K562 (cell line): ENCODE measurements at regions not wholly inside any gene's neighbourhood (a gene's known extent, or its start where the extent isn't known, plus 50 kb on each side); places are given as distances from the start of the nearest gene placed in this dataset.
A peak's percentile ranks its signal among the peaks of the same experiment; 100 is the strongest.
"Not testable (repeated sequence)": the region's sequence is repeated elsewhere in the genome, so short reads cannot be mapped to it uniquely, and the experiment has no call there.

Source experiments
- ATAC-seq: fragments of 200-7000 bp; cut with Tn5 transposase; 3 replicates; pipeline ENCODE4 v1.9.1; 2020; ENCODE audit warnings: moderate library complexity
- BruUV-seq: library from RNA; stranded (reverse); fragments of 400-500 nt; replicated peaks from 2 replicates; lab custom pipeline; 2021; lab: Mats Ljungman, UMichigan
- CTCF ChIA-PET: fragments of 300-600 bp; formaldehyde crosslinking; extraction: SDS; loops from one replicate; lab custom pipeline; 2021; ENCODE audit warnings: low intra/inter-chr PET ratio; lab: Yijun Ruan, JAX
- POLR2A ChIA-PET: fragments of 300-600, 350-650 bp; sonication (Branson Sonifier 250); formaldehyde crosslinking; extraction: SDS; loops from one replicate; lab custom pipeline; 2021; ENCODE audit warnings: antibody characterized with exemption, inconsistent platforms; lab: Yijun Ruan, JAX
- DNase-seq, 4 experiments: peaks; one replicate each; pipeline versions ENCODE4 v3.0.0 to v3.0.0-alpha.2; 2011 to 2018; ENCODE audit warnings: low spot score in 3 of 4, mixed read lengths in 3 of 4; ENCODE audit errors: extremely low read depth in 1 of 4
- FAIRE-seq: peaks from 2 replicates; lab custom pipeline; 2011; peaks lifted over from hg19 to GRCh38; lab: Jason Lieb, UNC
- H2AFZ ChIP-seq: 2 replicates; pipeline ENCODE4 v1.6.0; 2011; ENCODE audit warnings: low read depth, low read length, control low read depth, inconsistent platforms
- H3K27ac ChIP-seq: fragments of 200-600 bp; 3 replicates; pipeline ENCODE4 v1.8.0; 2011; ENCODE audit warnings: low read depth, mild to moderate bottlenecking, control low read depth, inconsistent platforms, low read length, moderate library complexity, mixed read lengths; ENCODE audit errors: extremely low read depth
- H3K27me3 ChIP-seq, 2 experiments: fragments of 300-600 bp in 1 of 2; 2 replicates in 1 of 2; 3 replicates in 1 of 2; pipeline versions ENCODE4 v1.6.0 to v1.8.0; 2011; ENCODE audit warnings: inconsistent platforms in 2 of 2, low read length in 2 of 2, mild to moderate bottlenecking in 1 of 2, mixed read lengths in 1 of 2, moderate library complexity in 1 of 2; ENCODE audit not compliant: control insufficient read depth in 2 of 2, insufficient read depth in 2 of 2
- H3K36me3 ChIP-seq: fragments of 300-600 bp; 3 replicates; pipeline ENCODE4 v1.8.0; 2011; ENCODE audit warnings: mild to moderate bottlenecking, low read length, inconsistent platforms; ENCODE audit not compliant: control insufficient read depth, insufficient read depth
- H3K4me1 ChIP-seq, 2 experiments: fragments of 200-600 bp in 1 of 2; replicated peaks in 1 of 2; 2 replicates in 1 of 2; 3 replicates in 1 of 2; pipeline versions ENCODE4 v1.5.1 to v1.8.0; 2011; ENCODE audit warnings: inconsistent platforms in 2 of 2, low read length in 2 of 2, mild to moderate bottlenecking in 1 of 2, mixed read lengths in 1 of 2, moderate library complexity in 1 of 2; ENCODE audit not compliant: control insufficient read depth in 2 of 2, insufficient read depth in 2 of 2
- H3K4me2 ChIP-seq: 2 replicates; pipeline ENCODE4 v1.6.1; 2011; ENCODE audit warnings: low read length, control low read depth, inconsistent platforms, mixed read lengths; ENCODE audit not compliant: insufficient read depth
- H3K4me3 ChIP-seq: fragments of 200-600 bp; sonication (generic), shearing (Covaris generic); 2 replicates; pipeline ENCODE4 v1.5.1; 2016; ENCODE audit warnings: control low read depth, inconsistent platforms
- H3K79me2 ChIP-seq: fragments of 200-600 bp; 3 replicates; pipeline ENCODE4 v1.8.0; 2011; ENCODE audit warnings: low read length, inconsistent platforms; ENCODE audit not compliant: control insufficient read depth, insufficient read depth
- H3K9ac ChIP-seq, 2 experiments: 2 replicates each; pipeline versions ENCODE4 v1.6.0 to v1.6.1; 2011; ENCODE audit warnings: low read depth in 2 of 2, low read length in 2 of 2, control low read depth in 1 of 2, inconsistent platforms in 1 of 2, mild to moderate bottlenecking in 1 of 2, mixed read lengths in 1 of 2; ENCODE audit not compliant: insufficient read depth in 1 of 2
- H3K9me1 ChIP-seq: one replicate; pipeline ENCODE4 v1.6.0; 2011; ENCODE audit warnings: inconsistent platforms, mild to moderate bottlenecking, low read length, moderate library complexity; ENCODE audit not compliant: control insufficient read depth, insufficient read depth
- H3K9me3 ChIP-seq: replicated peaks from 2 replicates; pipeline ENCODE4 v1.5.1; 2011; ENCODE audit warnings: low read depth, low read length, inconsistent platforms; ENCODE audit not compliant: control insufficient read depth, insufficient read depth
- H4K20me1 ChIP-seq: replicated peaks from 2 replicates; pipeline ENCODE4 v1.6.1; 2011; ENCODE audit warnings: low read length, inconsistent platforms, mixed read lengths; ENCODE audit not compliant: control insufficient read depth, insufficient read depth
- RB1 ChIP-seq: fragments of 450-650 bp; IDR thresholded peaks from 2 replicates; pipeline ENCODE4 v1.6.1; 2017; ENCODE audit warnings: low read depth, mild to moderate bottlenecking
- ZNF431 ChIP-seq: sonication (generic); formaldehyde crosslinking; IDR thresholded peaks from 2 replicates; pipeline ENCODE4 v1.8.0; 2022; ENCODE audit warnings: mild to moderate bottlenecking, missing genetic modification reagents
- WGBS: fragments of 100-300 bp; shearing (Covaris generic); methylation state at CpG from one replicate; pipeline ENCODE4 v1.1.6; 2016; ENCODE audit warnings: low coverage, mixed read lengths; ENCODE audit not compliant: insufficient coverage; ENCODE audit errors: missing lambda C conversion rate; 5-methylcytosine and 5-hydroxymethylcytosine counted together
- in situ Hi-C: fragments of 300-500 bp; cut with MboI; formaldehyde crosslinking; loops from 4 replicates; pipeline ENCODE4 v1.15.0; 2018; ENCODE audit warnings: inconsistent platforms, mixed read lengths
- intact Hi-C: fragments of 100-400 bp; cut with micrococcal nuclease; formaldehyde crosslinking; loops from 2 replicates; pipeline ENCODE4 v1.14.2; 2022
- TF ChIP-seq, protein P1 (sequence below): fragments of 450-650 bp; formaldehyde crosslinking; IDR thresholded peaks from 2 replicates; pipeline ENCODE4 v1.4.0; 2020; ENCODE audit warnings: mild to moderate bottlenecking, moderate library complexity

DNA sequence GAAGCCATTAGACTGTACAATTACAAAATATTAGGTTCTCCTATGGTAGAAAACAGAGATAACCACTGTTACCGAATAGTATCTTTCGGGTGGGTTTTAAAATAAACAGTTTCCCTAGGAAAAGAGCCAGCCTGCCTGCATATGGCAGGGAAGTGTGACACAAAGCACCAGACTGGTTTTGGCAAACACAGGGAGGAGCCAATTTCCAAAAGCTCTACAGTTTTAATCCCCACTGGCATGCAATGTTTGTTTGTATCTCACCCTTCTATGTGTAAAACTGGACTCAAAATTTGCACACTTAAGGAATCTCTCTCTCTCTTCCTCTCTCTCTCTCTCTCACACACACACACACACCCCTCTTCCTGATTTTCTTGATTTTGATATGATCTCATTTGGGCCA is 261.7 kb downstream of the ETV1 start:
- 6% methylated on average over 2 of the region's 2 CpGs for WGBS
- Histone ChIP-seq H4K20me1 (no peaks in the 10 kb centered on the region), H3K4me1 (no peaks in the 10 kb centered on the region), H3K27me3 (no peaks in the 10 kb centered on the region), H3K4me3 (no peak overlapping the region), H3K4me2 (no peak overlapping the region), H3K27ac (no peak overlapping the region), H2AFZ (no peak overlapping the region), H3K36me3 (no peaks in the 10 kb centered on the region), H3K9me1 (no peaks in the 10 kb centered on the region), H3K79me2 (no peaks in the 10 kb centered on the region), H3K9ac (no peak overlapping the region), H3K9me3 (no peaks in the 10 kb centered on the region; the same call in 1 of the 2 replicates)
- CTCF ChIA-PET = no interaction called here
- DNase-seq (no peak), ATAC-seq (no peak), FAIRE-seq (no peak)
- BruUV-seq = no TSS peak
- TF ChIP-seq RB1 = no peak
- TF ChIP-seq, protein P1, sequence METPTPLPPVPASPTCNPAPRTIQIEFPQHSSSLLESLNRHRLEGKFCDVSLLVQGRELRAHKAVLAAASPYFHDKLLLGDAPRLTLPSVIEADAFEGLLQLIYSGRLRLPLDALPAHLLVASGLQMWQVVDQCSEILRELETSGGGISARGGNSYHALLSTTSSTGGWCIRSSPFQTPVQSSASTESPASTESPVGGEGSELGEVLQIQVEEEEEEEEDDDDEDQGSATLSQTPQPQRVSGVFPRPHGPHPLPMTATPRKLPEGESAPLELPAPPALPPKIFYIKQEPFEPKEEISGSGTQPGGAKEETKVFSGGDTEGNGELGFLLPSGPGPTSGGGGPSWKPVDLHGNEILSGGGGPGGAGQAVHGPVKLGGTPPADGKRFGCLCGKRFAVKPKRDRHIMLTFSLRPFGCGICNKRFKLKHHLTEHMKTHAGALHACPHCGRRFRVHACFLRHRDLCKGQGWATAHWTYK (CRISPR knock-in tag) = no peak
- intact Hi-C loops (no loop called here), in situ Hi-C loops (no loop called here)
- POLR2A ChIA-PET = no interaction called here

DNA sequence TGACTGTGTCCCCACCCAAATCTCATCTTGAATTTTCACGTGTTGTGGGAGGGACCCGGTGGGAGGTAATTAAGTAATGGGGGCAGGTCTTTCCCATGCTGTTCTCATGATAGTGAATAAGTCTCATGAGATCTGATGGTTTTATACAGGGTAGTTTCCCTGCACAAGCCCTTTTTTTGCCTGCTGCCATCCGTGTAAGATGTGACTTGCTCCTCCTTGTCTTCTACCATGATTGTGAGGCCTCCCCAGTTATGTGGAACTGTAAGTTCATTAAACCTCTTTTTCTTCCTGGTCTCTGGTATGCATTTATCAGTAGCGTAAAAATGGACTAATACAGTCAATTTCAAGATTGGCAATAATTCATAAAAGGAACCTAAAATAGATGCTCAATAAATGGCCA is 261.0 kb downstream of the ETV1 start:
- TF ChIP-seq ZNF431 (CRISPR knock-in tag) = peak; percentile 92
- TF ChIP-seq, all 486 proteins: peak for 1; not testable (repeated sequence) for 485
- H3K27me3 ChIP-seq, H3K4me3 ChIP-seq, DNase-seq, H3K9me1 ChIP-seq, in situ Hi-C loops, ATAC-seq, H4K20me1 ChIP-seq, H3K4me2 ChIP-seq, H3K36me3 ChIP-seq, H3K27ac ChIP-seq, BruUV-seq, POLR2A ChIA-PET, H3K79me2 ChIP-seq, H3K9ac ChIP-seq, H3K9me3 ChIP-seq, H2AFZ ChIP-seq, intact Hi-C loops, FAIRE-seq, CTCF ChIA-PET, H3K4me1 ChIP-seq: not testable (repeated sequence)
- 1% methylated on average over 4 of the region's 4 CpGs for WGBS
